K562 (cell line): ENCODE measurements at regions not wholly inside any gene's neighbourhood (a gene's known extent, or its start where the extent isn't known, plus 50 kb on each side); places are given as distances from the start of the nearest gene placed in this dataset.

Source experiments
- ATF7 ChIP-seq: fragments of 450-650 bp; IDR thresholded peaks from 2 replicates; pipeline ENCODE4 v1.7.1; 2014; ENCODE audit warnings: mild to moderate bottlenecking, moderate library complexity
- CBFA2T3 ChIP-seq: fragments of 450-650 bp; IDR thresholded peaks from 2 replicates; pipeline ENCODE4 v1.6.1; 2017
- CCAR2 ChIP-seq: fragments of 200-400 bp; formaldehyde crosslinking; IDR thresholded peaks from 2 replicates; pipeline ENCODE4 v1.6.1; 2017; ENCODE audit warnings: mild to moderate bottlenecking, low read depth, low read length
- ETS2 ChIP-seq: IDR thresholded peaks from 2 replicates; pipeline ENCODE4 v1.6.1; 2016; ENCODE audit warnings: borderline replicate concordance, missing genetic modification characterization, mild to moderate bottlenecking, moderate library complexity, missing compliant biosample characterization; ENCODE audit not compliant: poor library complexity, severe bottlenecking
- GTF2A2 ChIP-seq: IDR thresholded peaks from 2 replicates; pipeline ENCODE4 v1.6.1; 2016; ENCODE audit warnings: mild to moderate bottlenecking, missing genetic modification characterization, missing compliant biosample characterization
- HNRNPUL1 ChIP-seq: fragments of 200-400 bp; formaldehyde crosslinking; IDR thresholded peaks from 2 replicates; pipeline ENCODE4 v1.6.1; 2017; ENCODE audit warnings: low read length
- IFI16 ChIP-seq: fragments of 250-450 bp; sonication (Bioruptor Pico); IDR thresholded peaks from 2 replicates; pipeline ENCODE4 v2.1.2; 2022; ENCODE audit warnings: mild to moderate bottlenecking, inconsistent platforms
- KLF13 ChIP-seq: fragments of 450-650 bp; IDR thresholded peaks from 2 replicates; pipeline ENCODE4 v1.6.1; 2016; ENCODE audit warnings: missing genetic modification characterization, low read depth, mild to moderate bottlenecking, missing compliant biosample characterization, moderate library complexity, borderline replicate concordance
- MAFF ChIP-seq: IDR thresholded peaks from 2 replicates; pipeline ENCODE4 v1.6.1; 2012; ENCODE audit warnings: low read length, improper control_type of control experiment
- MED1 ChIP-seq: sonication (generic); formaldehyde crosslinking; IDR thresholded peaks from 2 replicates; pipeline ENCODE4 v1.8.1; 2023; ENCODE audit warnings: missing genetic modification reagents, borderline replicate concordance
- MIER1 ChIP-seq: fragments of 450-650 bp; IDR thresholded peaks from 2 replicates; pipeline ENCODE4 v1.6.1; 2016; ENCODE audit warnings: antibody characterized with exemption, mild to moderate bottlenecking, low read depth
- MTA2 ChIP-seq: fragments of 450-650 bp; IDR thresholded peaks from 2 replicates; pipeline ENCODE4 v1.6.1; 2016; ENCODE audit warnings: low read depth
- NBN ChIP-seq: fragments of 450-650 bp; IDR thresholded peaks from 2 replicates; pipeline ENCODE4 v1.6.1; 2016; ENCODE audit warnings: low read depth, mild to moderate bottlenecking
- NRF1 ChIP-seq, 2 experiments: fragments of 450-650 bp; IDR thresholded peaks in 1 of 2; conservative IDR thresholded peaks in 1 of 2; 2 replicates each; pipeline ENCODE4 v1.6.1; 2014; ENCODE audit warnings: mild to moderate bottlenecking in 2 of 2
- POLR2H ChIP-seq: IDR thresholded peaks from 2 replicates; pipeline ENCODE4 v1.6.1; 2016; ENCODE audit warnings: missing genetic modification characterization, low read depth, mild to moderate bottlenecking, control low read depth, missing compliant biosample characterization, moderate library complexity
- PRMT5 ChIP-seq: sonication (generic); formaldehyde crosslinking; IDR thresholded peaks from 2 replicates; pipeline ENCODE4 v1.5.0; 2020; ENCODE audit warnings: missing genetic modification reagents
- SMAD4 ChIP-seq: fragments of 250-450 bp; sonication (Bioruptor Pico); conservative IDR thresholded peaks from 2 replicates; pipeline ENCODE4 v1.8.0; 2021; ENCODE audit warnings: inconsistent platforms, mild to moderate bottlenecking, moderate library complexity
- SREBF1 ChIP-seq: fragments of 150-350 bp; IDR thresholded peaks from 2 replicates; pipeline ENCODE4 v1.6.1; 2014; ENCODE audit warnings: antibody characterized with exemption, low read depth, low read length, borderline replicate concordance
- TAF15 ChIP-seq: fragments of 200-400 bp; formaldehyde crosslinking; IDR thresholded peaks from 2 replicates; pipeline ENCODE4 v1.6.1; 2017; ENCODE audit warnings: mild to moderate bottlenecking, low read depth, low read length, moderate library complexity
- THRAP3 ChIP-seq: fragments of 450-650 bp; IDR thresholded peaks from 2 replicates; pipeline ENCODE4 v1.6.1; 2016; ENCODE audit warnings: mild to moderate bottlenecking, inconsistent platforms, borderline replicate concordance
- YBX1 ChIP-seq: fragments of 450-650 bp; IDR thresholded peaks from 2 replicates; pipeline ENCODE4 v1.7.1; 2016; ENCODE audit warnings: mild to moderate bottlenecking
- ZBTB7A ChIP-seq: IDR thresholded peaks from 2 replicates; pipeline ENCODE4 v1.6.1; 2011; ENCODE audit warnings: low read depth, mild to moderate bottlenecking, low read length, moderate library complexity, borderline replicate concordance; ENCODE audit not compliant: control insufficient read depth
- ZNF133 ChIP-seq: fragments of 250-450 bp; sonication (Bioruptor Pico); IDR thresholded peaks from 2 replicates; pipeline ENCODE4 v1.4.0; 2020; ENCODE audit warnings: mild to moderate bottlenecking
- ZNF146 ChIP-seq: IDR thresholded peaks from one replicate; pipeline ENCODE4 v1.6.1; 2018; ENCODE audit warnings: missing compliant biosample characterization; ENCODE audit not compliant: unreplicated experiment
- ZNF217 ChIP-seq: sonication (generic); formaldehyde crosslinking; IDR thresholded peaks from 2 replicates; pipeline ENCODE4 v1.8.0; 2022; ENCODE audit warnings: mild to moderate bottlenecking, missing genetic modification reagents
- ZNF253 ChIP-seq: fragments of 250-450 bp; sonication (Bioruptor Pico); conservative IDR thresholded peaks from 2 replicates; pipeline ENCODE4 v1.6.1; 2021; ENCODE audit warnings: mild to moderate bottlenecking
- ZNF311 ChIP-seq: fragments of 250-450 bp; sonication (Bioruptor Pico); IDR thresholded peaks from 2 replicates; pipeline ENCODE4 v1.4.0; 2020; ENCODE audit warnings: mild to moderate bottlenecking, moderate library complexity
- ZNF408 ChIP-seq: fragments of 250-450 bp; sonication (Bioruptor Pico); IDR thresholded peaks from 2 replicates; pipeline ENCODE4 v1.4.0; 2020; ENCODE audit warnings: low read depth, mild to moderate bottlenecking, moderate library complexity
- ZNF431 ChIP-seq: sonication (generic); formaldehyde crosslinking; IDR thresholded peaks from 2 replicates; pipeline ENCODE4 v1.8.0; 2022; ENCODE audit warnings: mild to moderate bottlenecking, missing genetic modification reagents
- ZNF695 ChIP-seq: fragments of 450-650 bp; formaldehyde crosslinking; IDR thresholded peaks from 2 replicates; pipeline ENCODE4 v1.4.0; 2020; ENCODE audit warnings: mild to moderate bottlenecking, moderate library complexity
- TF ChIP-seq, protein P1 (sequence below): fragments of 450-650 bp; conservative IDR thresholded peaks from 2 replicates; pipeline ENCODE4 v1.6.1; 2016; ENCODE audit warnings: missing genetic modification characterization, low read depth, mild to moderate bottlenecking, control low read depth, missing compliant biosample characterization

DNA sequence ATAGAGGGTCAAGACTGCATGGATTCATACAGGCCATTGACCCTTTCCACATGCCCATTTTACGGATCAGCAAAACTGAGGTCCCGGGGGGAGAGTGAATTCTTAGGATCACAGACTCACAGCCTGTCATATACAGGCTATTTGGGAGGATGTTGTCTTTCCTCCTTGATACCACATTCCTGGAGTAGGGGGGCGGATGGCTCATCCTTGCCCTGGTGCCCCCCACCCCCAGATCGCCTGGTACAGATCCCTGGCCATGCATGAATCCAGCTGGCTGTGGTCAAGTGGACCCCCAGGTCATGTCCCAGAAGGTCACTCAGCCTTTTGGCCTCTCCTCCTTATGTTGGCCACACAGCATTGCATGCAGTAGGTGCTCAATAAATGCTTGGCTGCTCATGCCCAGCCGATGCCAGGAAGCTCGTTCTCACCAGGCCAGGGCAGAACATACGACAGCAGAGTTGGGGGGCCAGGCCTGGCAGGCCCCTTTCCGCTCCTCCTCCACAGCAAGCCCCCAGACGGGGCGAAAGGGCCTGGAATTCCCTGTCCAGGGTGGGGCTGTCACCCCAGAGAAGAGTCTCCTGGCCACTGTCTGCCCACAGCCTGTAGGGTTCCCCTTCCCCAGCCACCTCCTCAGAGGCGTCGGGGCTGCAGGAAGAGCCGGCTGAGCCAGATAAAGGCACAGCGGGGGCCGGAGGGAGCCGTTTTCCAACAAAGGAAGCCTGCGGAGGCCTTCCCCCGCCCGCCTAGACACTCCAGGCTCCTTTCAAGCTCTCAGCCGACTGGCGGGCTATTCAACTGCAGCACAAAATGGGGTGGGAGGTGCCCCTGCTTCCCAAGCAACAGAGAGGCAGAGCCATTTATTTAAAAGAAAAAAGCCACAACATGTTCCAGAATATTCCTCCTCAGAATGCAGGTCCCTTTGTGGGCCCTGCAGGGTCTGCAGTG is 215.7 kb upstream of the CIBAR2 start (continued):
- TF ChIP-seq ATF7 (peak; percentile 88), ZNF431 (no peak), MED1 (CRISPR knock-in tag) (no peak), SMAD4 (CRISPR knock-in tag) (peak; percentile 97), YBX1 (no peak), ZNF146 (CRISPR knock-in tag) (no peak), SREBF1 (no peak), POLR2H (no peak), PRMT5 (no peak), ZBTB7A (peak; percentile 90; the same call in 1 of the 2 replicates), MAFF (no peak), ETS2 (tag) (peak; percentile 36), MIER1 (0 out of 2 replicates have a peak, but pooled peaks have one; percentile 31), HNRNPUL1 (no peak), ZNF408 (CRISPR knock-in tag) (no peak), TAF15 (no peak), NRF1 (conservative IDR thresholded peaks at IDR 0.05 in 1 of 2, IDR thresholded peaks at IDR 0.05 in 1 of 2) (peak; percentile 41 to 46; a peak in 3 of 4 replicates), MTA2 (no peak; the same call in 1 of the 2 replicates), NBN (peak; percentile 28; the same call in 1 of the 2 replicates), ZNF133 (CRISPR knock-in tag) (no peak), ZNF311 (CRISPR knock-in tag) (no peak), IFI16 (CRISPR knock-in tag) (no peak), THRAP3 (no peak), ZNF217 (no peak), CBFA2T3 (peak; percentile 82), CCAR2 (no peak), ZNF695 (CRISPR knock-in tag) (no peak), GTF2A2 (no peak), ZNF253 (CRISPR knock-in tag) (no peak), KLF13 (tag) (no peak)
- TF ChIP-seq, protein P1, sequence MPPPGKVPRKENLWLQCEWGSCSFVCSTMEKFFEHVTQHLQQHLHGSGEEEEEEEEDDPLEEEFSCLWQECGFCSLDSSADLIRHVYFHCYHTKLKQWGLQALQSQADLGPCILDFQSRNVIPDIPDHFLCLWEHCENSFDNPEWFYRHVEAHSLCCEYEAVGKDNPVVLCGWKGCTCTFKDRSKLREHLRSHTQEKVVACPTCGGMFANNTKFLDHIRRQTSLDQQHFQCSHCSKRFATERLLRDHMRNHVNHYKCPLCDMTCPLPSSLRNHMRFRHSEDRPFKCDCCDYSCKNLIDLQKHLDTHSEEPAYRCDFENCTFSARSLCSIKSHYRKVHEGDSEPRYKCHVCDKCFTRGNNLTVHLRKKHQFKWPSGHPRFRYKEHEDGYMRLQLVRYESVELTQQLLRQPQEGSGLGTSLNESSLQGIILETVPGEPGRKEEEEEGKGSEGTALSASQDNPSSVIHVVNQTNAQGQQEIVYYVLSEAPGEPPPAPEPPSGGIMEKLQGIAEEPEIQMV (tag), result 0 out of 2 replicates have a peak, but pooled peaks have one; percentile 20
